SW480 (cell line): ENCODE measurements at regions not wholly inside any gene's neighbourhood (a gene's known extent, or its start where the extent isn't known, plus 50 kb on each side); places are given as distances from the start of the nearest gene placed in this dataset.

ENCODE experiments used
- DNase-seq: peaks from one replicate; pipeline ENCODE4 v3.0.0-alpha.2; 2016; ENCODE audit warnings: low spot score

GRCh38 chr2:128437204-128437565, 118.5 kb upstream of the HS6ST1 start:
- DNase-seq: no peak

GRCh38 chr2:128438091-128438490, 119.4 kb upstream of the HS6ST1 start:
- DNase-seq: no peak

- no peak for DNase-seq
Measured at GRCh38 chr2:128438586-128438985, 119.9 kb upstream of the HS6ST1 start.

GRCh38 chr2:128439031-128439790, 120.5 kb upstream of the HS6ST1 start:
- DNase-seq: no peak

- no peak for DNase-seq
Measured at GRCh38 chr2:128439791-128440665, 121.4 kb upstream of the HS6ST1 start.

GRCh38 chr2:128440666-128441340, 122.1 kb upstream of the HS6ST1 start:
- no peak for DNase-seq

- no peak for DNase-seq
Measured at GRCh38 chr2:128441341-128442052, 122.8 kb upstream of the HS6ST1 start.

- no peak for DNase-seq
Measured at GRCh38 chr2:128442053-128442751, 123.5 kb upstream of the HS6ST1 start.

GRCh38 chr2:128442891-128443302, 124.2 kb upstream of the HS6ST1 start:
- no peak for DNase-seq

GRCh38 chr2:128444121-128444771, 125.6 kb upstream of the HS6ST1 start:
- DNase-seq: no peak

- no peak for DNase-seq
Measured at GRCh38 chr2:128444816-128445522, 126.3 kb upstream of the HS6ST1 start.

GRCh38 chr2:128445523-128445900, 126.8 kb upstream of the HS6ST1 start:
- no peak for DNase-seq

- no peak for DNase-seq
Measured at GRCh38 chr2:128446049-128446873, 127.6 kb upstream of the HS6ST1 start.

- DNase-seq: no peak
Measured at GRCh38 chr2:128446874-128447537, 128.3 kb upstream of the HS6ST1 start.

- DNase-seq: no peak
Measured at GRCh38 chr2:128447538-128447995, 128.9 kb upstream of the HS6ST1 start.

GRCh38 chr2:128448331-128449225, 129.9 kb upstream of the HS6ST1 start:
- no peak for DNase-seq

- no peak for DNase-seq
Measured at GRCh38 chr2:128449226-128450061, 130.8 kb upstream of the HS6ST1 start.
